Skeletal muscle cell (primary cell): ENCODE measurements at regions not wholly inside any gene's neighbourhood (a gene's known extent, or its start where the extent isn't known, plus 50 kb on each side); places are given as distances from the start of the nearest gene placed in this dataset.
A peak's percentile ranks its signal among the peaks of the same experiment; 100 is the strongest.
"Not testable (repeated sequence)": the region's sequence is repeated elsewhere in the genome, so short reads cannot be mapped to it uniquely, and the experiment has no call there.

Source experiments
- DNase-seq: peaks from one replicate; pipeline ENCODE4 v3.0.0-alpha.2; 2010; ENCODE audit warnings: low read depth
- H3K4me3 ChIP-seq: 2 replicates; pipeline ENCODE4 v1.5.1; 2011; ENCODE audit warnings: low read depth, mild to moderate bottlenecking, control low read depth, low read length, moderate library complexity

- no peak for DNase-seq
- H3K4me3 ChIP-seq, result no peak overlapping the region
Observed at GRCh38 chrX:8105531-8105930, 65.5 kb downstream of the VCX2 start.

DNA sequence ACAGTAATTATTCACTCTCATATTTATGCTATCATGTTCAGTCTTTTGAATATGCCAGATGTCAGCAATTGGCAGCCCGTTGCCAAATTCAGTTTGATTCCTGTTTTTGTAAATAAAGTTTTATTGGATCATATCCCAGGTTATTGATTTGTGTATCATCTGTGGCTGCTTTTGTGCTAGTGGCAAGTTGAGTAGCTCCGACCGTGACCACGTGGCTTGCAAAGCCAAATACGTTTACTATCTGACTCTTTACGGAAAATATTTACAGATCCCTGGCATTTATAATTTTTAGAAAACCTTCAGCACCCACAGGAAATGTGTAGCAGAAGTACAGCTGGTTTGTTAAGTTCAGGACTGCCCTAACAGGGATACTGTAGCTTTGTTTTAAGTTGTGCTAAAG lies 67.4 kb downstream of the VCX2 start:
- no peak overlapping the region for H3K4me3 ChIP-seq
- no peak for DNase-seq

DNA sequence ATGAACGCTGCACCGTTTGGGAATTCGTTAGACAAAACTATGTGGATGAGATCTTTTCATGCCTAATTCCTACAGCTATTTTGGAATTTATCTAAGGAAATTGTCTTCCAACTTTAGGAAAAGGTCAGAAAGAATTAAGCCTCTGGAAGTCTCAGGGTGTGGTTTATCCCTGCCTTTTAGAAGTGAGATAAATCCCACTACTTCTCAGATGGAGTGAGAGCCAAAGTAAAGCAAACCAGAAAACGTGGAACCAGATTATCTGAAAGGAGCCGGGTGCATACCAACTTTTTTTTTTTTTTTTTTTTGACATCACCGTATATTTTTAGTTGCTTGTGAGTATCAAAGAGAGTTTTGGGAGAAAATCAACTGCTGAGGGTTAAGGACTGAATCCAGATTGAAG lies 79.6 kb downstream of the VCX2 start:
- no peak overlapping the region for H3K4me3 ChIP-seq
- DNase-seq, result no peak

GRCh38 chrX:8090906-8091305 lies 80.2 kb downstream of the VCX2 start:
- DNase-seq, result no peak
- H3K4me3 ChIP-seq, result no peak overlapping the region

- no peak for DNase-seq
- H3K4me3 ChIP-seq, result no peak overlapping the region
Observed at GRCh38 chrX:8090482-8090881, 80.6 kb downstream of the VCX2 start.

GRCh38 chrX:8089141-8089540 lies 81.9 kb downstream of the VCX2 start:
- no peak overlapping the region for H3K4me3 ChIP-seq
- no peak for DNase-seq

DNA sequence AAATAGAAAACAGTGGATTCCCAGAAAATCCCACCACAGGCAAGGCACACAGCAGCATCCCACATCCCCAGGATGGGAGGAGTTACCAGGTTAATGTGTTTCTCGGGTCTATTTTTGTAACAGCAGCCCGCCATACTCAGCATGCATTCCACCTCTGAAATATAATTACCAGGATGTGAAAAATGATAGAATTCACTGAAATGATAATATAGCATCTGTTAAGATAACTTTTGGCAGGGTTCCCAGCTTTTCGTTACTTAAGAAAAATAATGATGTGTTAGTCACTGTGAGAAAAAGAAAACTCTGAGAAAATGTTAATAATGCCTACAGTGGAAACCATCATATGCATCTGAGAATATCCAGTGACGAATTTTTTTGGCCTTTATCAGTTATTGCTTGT lies 87.1 kb downstream of the VCX2 start:
- H3K4me3 ChIP-seq, result no peak overlapping the region
- peak; percentile 4 for DNase-seq

- DNase-seq, result no peak
- H3K4me3 ChIP-seq, result no peak overlapping the region
Observed at GRCh38 chrX:8083286-8083685, 87.8 kb downstream of the VCX2 start.

GRCh38 chrX:8075636-8076035 lies 95.4 kb downstream of the VCX2 start:
- H3K4me3 ChIP-seq, result no peak overlapping the region
- no peak for DNase-seq

- peak; percentile 1 for DNase-seq
- H3K4me3 ChIP-seq, result no peak overlapping the region
Observed at GRCh38 chrX:8067754-8068462, 103.2 kb downstream of the VCX2 start.

- H3K4me3 ChIP-seq, result no peak overlapping the region
- no peak for DNase-seq
Observed at GRCh38 chrX:8052909-8053308, 118.2 kb downstream of the VCX2 start.

DNA sequence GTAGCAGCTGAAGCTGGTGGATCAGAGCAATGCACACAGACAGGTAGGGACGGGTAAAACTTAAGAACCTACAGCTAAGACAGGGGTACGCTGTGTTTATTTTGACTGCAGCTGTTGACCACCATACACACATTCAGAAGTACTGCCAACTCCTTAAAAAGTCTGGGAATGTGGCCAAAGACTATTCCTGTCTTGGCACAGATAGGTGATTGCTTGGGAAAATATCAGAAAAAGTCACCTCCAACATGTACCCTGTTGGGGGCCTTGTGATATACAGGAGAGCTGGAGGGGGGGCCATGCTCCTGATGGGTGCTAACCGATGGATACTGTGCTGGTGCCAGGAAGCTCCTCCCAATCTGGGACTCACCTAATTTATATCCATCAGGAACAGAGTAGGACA lies 121.2 kb downstream of the VCX2 start:
- DNase-seq, result no peak

GRCh38 chrX:8048466-8048865 lies 121.3 kb upstream of the PNPLA4 start:
- H3K4me3 ChIP-seq, result no peak overlapping the region
- DNase-seq, result no peak

More for the DNA sequence above, 121.2 kb downstream of the VCX2 start:
- H3K4me3 ChIP-seq, result no peak overlapping the region

GRCh38 chrX:8044947-8045346 lies 117.7 kb upstream of the PNPLA4 start:
- no peak for DNase-seq

GRCh38 chrX:8043546-8043945 lies 116.3 kb upstream of the PNPLA4 start:
- no peak for DNase-seq
- H3K4me3 ChIP-seq, result no peak overlapping the region

More at GRCh38 chrX:8044947-8045346, 117.7 kb upstream of the PNPLA4 start:
- H3K4me3 ChIP-seq, result no peak overlapping the region

GRCh38 chrX:8043121-8043520 lies 115.9 kb upstream of the PNPLA4 start:
- DNase-seq, result no peak
- H3K4me3 ChIP-seq, result no peak overlapping the region

GRCh38 chrX:8042304-8042703 lies 115.1 kb upstream of the PNPLA4 start:
- H3K4me3 ChIP-seq, result no peak overlapping the region
- DNase-seq, result no peak

- DNase-seq, result not testable (repeated sequence)
Observed at GRCh38 chrX:8039711-8040110, 112.5 kb upstream of the PNPLA4 start.

GRCh38 chrX:8037593-8038348 lies 110.6 kb upstream of the PNPLA4 start:
- H3K4me3 ChIP-seq, result no peak overlapping the region
- DNase-seq, result no peak

More at GRCh38 chrX:8039711-8040110, 112.5 kb upstream of the PNPLA4 start:
- not testable (repeated sequence) for H3K4me3 ChIP-seq

DNA sequence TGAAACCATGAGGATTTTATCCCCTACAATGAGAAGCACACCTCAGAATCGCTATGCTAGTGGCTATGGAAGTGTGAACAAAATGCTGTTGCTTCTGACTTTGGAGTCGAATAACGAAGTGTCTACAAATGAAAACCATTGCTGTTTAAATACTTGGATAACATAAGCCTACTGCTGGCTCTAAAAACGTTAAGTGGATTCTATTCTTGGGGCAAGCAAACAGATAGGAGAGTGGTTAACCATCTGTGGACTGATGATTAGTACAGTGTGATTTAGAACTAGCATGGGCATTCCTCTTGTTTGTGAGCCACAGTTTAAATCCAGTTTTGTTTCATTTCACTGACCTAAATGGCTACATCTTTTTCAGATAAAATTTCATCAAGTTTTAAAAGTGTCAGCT lies 109.7 kb upstream of the PNPLA4 start:
- no peak for DNase-seq
- H3K4me3 ChIP-seq, result no peak overlapping the region

DNA sequence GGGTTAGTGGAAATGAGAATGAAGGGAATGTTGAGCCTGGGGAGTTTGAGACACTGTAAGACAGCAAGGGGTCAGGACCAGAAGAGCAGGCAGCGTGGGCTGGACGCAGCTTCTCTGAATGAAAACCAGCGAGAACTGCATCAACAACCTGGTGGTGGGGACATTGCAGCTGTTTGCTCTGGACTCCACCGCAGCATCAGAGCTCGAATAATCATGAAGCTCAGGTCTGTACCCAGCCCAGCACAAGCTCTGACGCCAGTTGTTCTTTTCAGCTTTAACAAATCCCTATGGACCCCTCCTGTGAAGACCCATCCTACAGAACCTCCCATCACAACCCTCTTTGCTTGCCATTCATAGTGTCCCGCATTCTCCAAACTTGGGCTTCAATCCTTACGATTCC lies 106.8 kb upstream of the PNPLA4 start:
- DNase-seq, result no peak
- no peak overlapping the region for H3K4me3 ChIP-seq
